Gastroesophageal sphincter (tissue), 4 donors: ENCODE measurements at regions not wholly inside any gene's neighbourhood (a gene's known extent, or its start where the extent isn't known, plus 50 kb on each side); places are given as distances from the start of the nearest gene placed in this dataset.

ENCODE experiments used
- ATAC-seq: fragments of 150-250 bp; one replicate; pipeline ENCODE4 v1.9.1; 2016; ENCODE audit warnings: mild to moderate bottlenecking, moderate library complexity
- H3K27ac ChIP-seq, 4 donors: fragments of 200-600 bp; sonication (generic) in 3 of 4; 1 replicate in 3 of 4; 2 replicates in 1 of 4; pipeline ENCODE4 v1.5.1; 2016 to 2019
- H3K27me3 ChIP-seq: fragments of 200-600 bp; sonication (generic); one replicate; pipeline ENCODE4 v1.5.1; 2019
- H3K36me3 ChIP-seq, 2 donors: fragments of 200-600 bp; sonication (generic); one replicate each; pipeline ENCODE4 v1.5.1; 2019; ENCODE audit warnings: control low read depth in 1 of 2
- H3K4me1 ChIP-seq, 3 donors: fragments of 200-600 bp; sonication (generic); 1 replicate in 2 of 3; 2 replicates in 1 of 3; pipeline ENCODE4 v1.5.1; 2016 to 2019; ENCODE audit warnings: control low read depth in 2 of 3
- H3K4me3 ChIP-seq, 2 donors: fragments of 200-600 bp; sonication (generic); one replicate each; pipeline ENCODE4 v1.5.1; 2019; ENCODE audit warnings: mild to moderate bottlenecking in 1 of 2, moderate library complexity in 1 of 2
- H3K9me3 ChIP-seq, 3 donors: fragments of 200-600 bp; sonication (generic); one replicate each; pipeline ENCODE4 v1.5.1; 2017 to 2019; ENCODE audit warnings: control low read depth in 2 of 3
- CTCF ChIP-seq, 4 experiments: fragments of 200-600 bp in 2 of 4; fragments of 450-650 bp in 2 of 4; sonication (generic) in 1 of 4; IDR thresholded peaks; one replicate each; pipeline ENCODE4 v1.5.1; 2017 to 2019; ENCODE audit warnings: antibody characterized with exemption in 4 of 4, mild to moderate bottlenecking in 2 of 4, moderate library complexity in 2 of 4
- EP300 ChIP-seq: sonication (generic); formaldehyde crosslinking; IDR thresholded peaks from one replicate; pipeline ENCODE4 v1.6.1; 2017; ENCODE audit warnings: antibody characterized with exemption, mild to moderate bottlenecking
- POLR2A ChIP-seq, 2 donors: fragments of 450-650 bp; IDR thresholded peaks; one replicate each; pipeline ENCODE4 v1.6.1; 2017; ENCODE audit warnings: antibody characterized with exemption in 2 of 2, mild to moderate bottlenecking in 2 of 2, moderate library complexity in 1 of 2
- POLR2AphosphoS5 ChIP-seq: sonication (generic); formaldehyde crosslinking; IDR thresholded peaks from one replicate; pipeline ENCODE4 v1.6.1; 2017; ENCODE audit warnings: antibody characterized with exemption
- WGBS, 2 donors: methylation state at CpG; one replicate each; pipeline ENCODE4 v1.1.5; 2018; ENCODE audit warnings: low coverage in 1 of 2; 5-methylcytosine and 5-hydroxymethylcytosine counted together

- H3K27me3 ChIP-seq: no peaks in the 10 kb centered on the region
- no peak overlapping the region for H3K4me3 ChIP-seq
- H3K4me1 ChIP-seq: peaks cover 0 to 16% (median 0%) of the 10 kb centered on the region in 3 donors
- no peak overlapping the region for H3K27ac ChIP-seq
- H3K9me3 ChIP-seq: no peaks in the 10 kb centered on the region
- no peak for ATAC-seq
- WGBS, 2 donors: 63 to 89% methylated on average over 2 to 3 of the region's 3 CpGs
- H3K36me3 ChIP-seq: no peaks in the 10 kb centered on the region
- no peak for TF ChIP-seq POLR2A (IDR thresholded peaks at IDR 0.05)
- TF ChIP-seq EP300: no peak
- TF ChIP-seq CTCF (IDR thresholded peaks at IDR 0.05): no peak
- no peak for TF ChIP-seq POLR2AphosphoS5
Measured at GRCh38 chr14:49367696-49368095, 218.5 kb downstream of the RPS29 start.

DNA sequence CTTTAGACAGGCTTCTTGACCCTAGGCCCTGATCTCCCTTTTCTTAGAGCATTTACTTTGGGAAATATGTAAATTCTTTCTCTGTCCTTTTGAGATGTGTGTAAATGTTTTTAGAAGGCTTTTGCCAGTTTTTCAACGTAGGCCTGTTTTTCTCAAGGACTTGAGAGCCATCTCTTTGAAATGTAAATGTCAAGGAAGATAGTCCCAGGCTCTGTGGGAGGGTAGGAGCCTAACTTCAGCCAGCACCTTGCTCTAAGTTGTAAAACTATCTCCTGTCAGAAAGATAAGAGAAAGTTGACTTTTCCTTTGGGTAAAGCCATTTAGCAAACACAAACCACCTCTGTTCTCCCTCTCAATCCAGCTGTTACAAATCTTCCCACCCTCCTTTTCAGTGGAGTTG lies 219.8 kb downstream of the RPS29 start:
- no peak for TF ChIP-seq EP300
- TF ChIP-seq POLR2AphosphoS5: no peak
- no peak for TF ChIP-seq CTCF (IDR thresholded peaks at IDR 0.05)
- TF ChIP-seq POLR2A (IDR thresholded peaks at IDR 0.05): no peak
- WGBS, 2 donors: 25 to 50% methylated on average over 1 of the region's 1 CpG
- peaks cover 0 to 16% (median 0%) of the 10 kb centered on the region in 3 donors for H3K4me1 ChIP-seq

GRCh38 chr14:49364752-49365117 lies 221.4 kb downstream of the RPS29 start:
- Histone ChIP-seq H3K9me3 (peaks cover 0 to 11% (median 0%) of the 10 kb centered on the region in 3 donors), H3K27me3 (no peaks in the 10 kb centered on the region), H3K4me1 (peaks cover 0 to 16% (median 0%) of the 10 kb centered on the region in 3 donors), H3K36me3 (no peaks in the 10 kb centered on the region), H3K27ac (no peak overlapping the region), H3K4me3 (no peak overlapping the region)
- WGBS, 2 donors: 29 to 38% methylated on average over 1 of the region's 1 CpG
- ATAC-seq: no peak
- no peak for TF ChIP-seq POLR2AphosphoS5
- no peak for TF ChIP-seq EP300
- no peak for TF ChIP-seq POLR2A (IDR thresholded peaks at IDR 0.05)
- no peak for TF ChIP-seq CTCF (IDR thresholded peaks at IDR 0.05)

More for the DNA sequence above, 219.8 kb downstream of the RPS29 start:
- no peaks in the 10 kb centered on the region for H3K36me3 ChIP-seq
- no peak overlapping the region for H3K4me3 ChIP-seq
- ATAC-seq: no peak
- peaks cover 0 to 5% (median 0%) of the 10 kb centered on the region in 3 donors for H3K9me3 ChIP-seq
- H3K27ac ChIP-seq: no peak overlapping the region
- H3K27me3 ChIP-seq: no peaks in the 10 kb centered on the region

DNA sequence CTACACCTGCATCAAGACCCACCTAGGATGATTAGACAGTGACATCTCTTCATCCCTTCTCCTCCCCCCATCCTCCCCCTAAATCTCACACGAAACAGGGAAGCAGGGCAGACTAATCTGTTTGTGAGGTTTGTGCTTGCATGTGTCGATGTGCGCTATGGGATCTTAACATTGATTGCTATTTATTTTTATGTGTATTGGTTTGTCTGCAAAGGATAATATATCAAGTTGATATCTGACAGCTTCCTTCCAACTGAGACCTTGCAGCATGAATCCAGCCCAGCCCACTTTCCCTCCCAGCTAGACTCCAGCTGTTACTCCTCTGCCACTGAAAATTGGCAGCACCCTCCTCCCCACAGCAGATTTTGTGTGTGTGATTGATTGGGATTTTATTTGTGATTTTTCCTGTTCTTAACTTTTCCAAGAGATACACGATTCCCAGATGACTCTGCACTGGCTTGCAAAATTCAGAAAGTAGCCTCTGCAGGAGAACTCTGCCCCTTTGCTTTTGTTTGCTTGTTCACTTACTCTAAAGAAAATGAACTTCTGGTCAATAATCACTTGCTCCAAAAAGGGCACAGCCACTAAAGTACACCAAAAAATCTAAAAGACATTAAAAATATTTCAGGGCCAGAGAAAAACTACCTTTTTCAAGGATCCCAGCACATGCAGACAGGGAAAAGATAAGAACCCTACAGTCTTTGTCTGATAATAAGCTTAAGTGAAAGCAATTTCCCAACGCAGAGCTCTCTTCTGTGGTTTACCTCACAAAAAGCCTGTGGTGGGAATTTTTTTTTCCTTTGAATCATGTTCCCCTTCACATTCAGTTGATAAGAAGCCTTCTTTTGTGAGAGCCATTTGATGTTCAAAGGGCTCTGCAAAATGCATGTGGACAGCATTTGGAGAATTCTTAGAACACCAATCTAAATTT lies 222.1 kb downstream of the RPS29 start:
- peaks cover 0 to 11% (median 0%) of the 10 kb centered on the region in 3 donors for H3K9me3 ChIP-seq
- H3K27me3 ChIP-seq: no peaks in the 10 kb centered on the region
- no peaks in the 10 kb centered on the region for H3K36me3 ChIP-seq
- H3K4me3 ChIP-seq: no peak overlapping the region
- no peak for TF ChIP-seq POLR2A (IDR thresholded peaks at IDR 0.05)
- TF ChIP-seq POLR2AphosphoS5: no peak
- no peak for TF ChIP-seq EP300
- TF ChIP-seq CTCF (IDR thresholded peaks at IDR 0.05): no peak
- ATAC-seq: no peak
- WGBS, 2 donors: 13 to 23% methylated on average over 5 of the region's 5 CpGs
- peaks cover 0 to 16% (median 0%) of the 10 kb centered on the region in 3 donors for H3K4me1 ChIP-seq
- H3K27ac ChIP-seq: no peak overlapping the region

DNA sequence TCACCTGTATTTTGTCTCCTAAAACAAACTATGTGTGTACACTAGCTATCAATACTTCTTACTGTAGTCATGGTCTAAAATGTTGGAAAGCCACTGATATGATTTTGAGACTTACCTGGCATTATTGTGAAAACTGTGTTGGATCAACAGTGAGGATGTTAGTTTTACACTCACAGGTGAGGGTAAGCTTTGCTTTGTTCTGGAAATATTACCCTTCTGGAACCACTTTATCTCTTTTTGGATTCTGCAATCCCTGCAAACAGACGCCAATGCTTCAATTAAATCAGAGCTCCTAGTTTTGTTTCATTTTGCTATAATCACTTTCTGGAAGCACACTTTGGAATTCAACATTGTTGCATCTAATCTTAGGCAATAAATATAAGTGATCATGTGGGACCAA lies 223.3 kb downstream of the RPS29 start:
- Histone ChIP-seq H3K27ac (no peak overlapping the region), H3K36me3 (no peaks in the 10 kb centered on the region), H3K4me3 (no peak overlapping the region), H3K4me1 (peaks cover 0 to 16% (median 0%) of the 10 kb centered on the region in 3 donors), H3K9me3 (peaks cover 0 to 11% (median 0%) of the 10 kb centered on the region in 3 donors), H3K27me3 (no peaks in the 10 kb centered on the region)
- WGBS, 2 donors: 58 to 60% methylated on average over 1 of the region's 1 CpG
- ATAC-seq: no peak
- TF ChIP-seq POLR2A (IDR thresholded peaks at IDR 0.05): no peak
- TF ChIP-seq CTCF (IDR thresholded peaks at IDR 0.05): no peak
- no peak for TF ChIP-seq EP300
- TF ChIP-seq POLR2AphosphoS5: no peak
